Kidney tubule cell (primary cell): ENCODE measurements at regions not wholly inside any gene's neighbourhood (a gene's known extent, or its start where the extent isn't known, plus 50 kb on each side); places are given as distances from the start of the nearest gene placed in this dataset.
A peak's percentile ranks its signal among the peaks of the same experiment; 100 is the strongest.
"Not testable (repeated sequence)": the region's sequence is repeated elsewhere in the genome, so short reads cannot be mapped to it uniquely, and the experiment has no call there.

ENCODE experiments used
- DNase-seq: peaks from one replicate; pipeline ENCODE4 v3.0.0-alpha.2; 2018; ENCODE audit warnings: low spot score

DNA sequence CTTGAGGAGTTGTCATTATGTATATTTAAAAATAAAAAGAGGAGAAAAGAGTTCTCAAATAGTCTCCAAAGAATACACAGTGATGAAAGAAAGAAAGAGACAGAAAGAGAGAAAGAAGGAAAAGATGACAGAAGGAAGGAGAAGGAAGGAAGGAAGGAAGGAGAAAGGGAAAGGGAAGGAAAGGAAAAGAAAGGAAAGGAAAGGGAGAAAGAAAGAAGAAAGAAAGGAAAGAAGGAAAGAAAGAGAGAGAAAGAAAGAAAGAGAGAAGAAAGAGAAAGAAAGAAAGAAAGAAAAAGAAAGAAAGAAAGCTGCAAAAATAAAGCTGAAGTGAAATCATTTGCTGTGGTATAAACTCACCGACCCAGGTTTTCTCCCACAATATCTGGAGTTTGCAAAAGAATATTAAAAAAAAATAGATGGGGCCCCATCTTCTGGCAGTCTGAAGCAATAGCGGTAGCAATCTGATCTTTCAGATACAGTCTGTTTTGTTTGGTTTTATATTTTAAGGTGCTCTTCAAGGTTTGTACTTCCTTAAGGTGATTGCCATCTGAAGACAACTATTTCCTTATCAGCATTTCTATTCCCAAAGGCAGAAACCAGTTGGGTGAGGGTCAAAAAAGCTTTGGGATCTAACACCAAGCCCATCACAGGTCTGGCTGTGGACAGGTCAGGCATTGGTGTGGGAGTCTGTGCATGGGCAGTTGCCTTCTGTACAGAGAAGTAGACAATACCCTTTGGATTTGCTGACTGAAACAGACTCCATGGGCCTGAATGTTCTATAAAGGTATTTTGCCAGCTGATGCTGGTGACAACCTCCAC is 160.4 kb downstream of the CPEB2 start:
- DNase-seq, result peak; percentile 40

- DNase-seq, result no peak
Measured at GRCh38 chr4:15163284-15163645, 161.0 kb downstream of the CPEB2 start.

GRCh38 chr4:15164571-15164970 is 162.3 kb downstream of the CPEB2 start:
- DNase-seq, result peak; percentile 42

- DNase-seq, result no peak
Measured at GRCh38 chr4:15167743-15168142, 165.5 kb downstream of the CPEB2 start.

- DNase-seq, result no peak
Measured at GRCh38 chr4:15168759-15169158, 166.5 kb downstream of the CPEB2 start.

DNA sequence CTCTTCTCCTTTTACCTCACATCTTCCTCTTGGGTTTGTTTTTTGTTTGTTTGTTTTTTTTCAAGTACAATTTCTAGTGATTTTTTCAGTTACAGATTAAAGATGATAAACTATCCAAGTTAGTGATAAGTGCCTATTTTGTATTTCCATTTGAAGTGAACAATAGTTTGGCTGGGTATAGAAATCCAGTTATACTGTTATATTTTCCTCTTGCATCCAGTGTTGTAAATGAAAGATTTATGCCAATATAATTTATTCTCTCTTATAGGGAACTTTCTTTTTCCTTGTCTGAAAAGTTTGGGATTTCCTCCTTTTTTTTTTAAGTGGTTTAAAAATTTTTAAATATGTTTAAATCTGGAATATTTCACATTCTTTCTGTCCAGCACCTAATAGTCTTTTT is 169.4 kb downstream of the CPEB2 start:
- no peak for DNase-seq

GRCh38 chr4:15173251-15173650 is 171.0 kb downstream of the CPEB2 start:
- DNase-seq, result no peak

DNA sequence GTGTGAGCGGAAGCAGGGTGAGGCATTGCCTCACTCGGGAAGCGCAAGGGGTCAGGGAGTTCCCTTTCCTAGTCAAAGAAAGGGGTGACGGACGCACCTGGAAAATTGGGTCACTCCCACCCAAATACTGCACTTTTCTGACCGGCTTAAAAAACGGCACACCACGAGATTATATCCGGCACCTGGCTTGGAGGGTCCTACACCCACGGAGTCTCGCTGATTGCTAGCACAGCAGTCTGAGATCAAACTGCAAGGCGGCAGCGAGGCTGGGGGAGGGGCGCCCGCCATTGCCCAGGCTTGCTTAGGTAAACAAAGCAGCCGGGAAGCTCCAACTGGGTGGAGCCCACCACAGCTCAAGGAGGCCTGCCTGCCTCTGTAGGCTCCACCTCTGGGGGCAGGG is 171.9 kb downstream of the CPEB2 start:
- not testable (repeated sequence) for DNase-seq

GRCh38 chr4:15179842-15180241 is 177.6 kb downstream of the CPEB2 start:
- DNase-seq, result not testable (repeated sequence)

- peak; percentile 35 for DNase-seq
Measured at GRCh38 chr4:15182600-15183220, 180.4 kb downstream of the CPEB2 start.

- peak; percentile 31 for DNase-seq
Measured at GRCh38 chr4:15186149-15186548, 183.9 kb downstream of the CPEB2 start.

DNA sequence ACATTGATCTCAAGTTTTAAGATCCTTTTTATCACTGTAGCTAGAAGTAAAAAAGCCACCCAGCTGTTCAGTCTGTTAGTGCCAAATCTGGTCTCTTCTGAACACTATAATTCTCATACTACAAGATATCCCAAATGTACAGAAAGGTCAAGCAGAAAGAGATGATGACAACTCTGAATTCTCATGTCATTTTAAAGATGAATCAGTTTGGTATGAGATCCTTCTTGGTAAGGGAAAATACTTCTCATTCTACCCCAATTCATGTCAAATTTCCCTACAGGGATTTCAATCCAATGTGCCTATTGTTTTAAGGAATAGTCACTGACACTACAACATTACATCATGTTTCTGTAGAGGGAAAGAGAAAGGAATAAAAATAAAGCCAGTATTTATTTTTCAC is 184.5 kb downstream of the CPEB2 start:
- DNase-seq, result no peak

DNA sequence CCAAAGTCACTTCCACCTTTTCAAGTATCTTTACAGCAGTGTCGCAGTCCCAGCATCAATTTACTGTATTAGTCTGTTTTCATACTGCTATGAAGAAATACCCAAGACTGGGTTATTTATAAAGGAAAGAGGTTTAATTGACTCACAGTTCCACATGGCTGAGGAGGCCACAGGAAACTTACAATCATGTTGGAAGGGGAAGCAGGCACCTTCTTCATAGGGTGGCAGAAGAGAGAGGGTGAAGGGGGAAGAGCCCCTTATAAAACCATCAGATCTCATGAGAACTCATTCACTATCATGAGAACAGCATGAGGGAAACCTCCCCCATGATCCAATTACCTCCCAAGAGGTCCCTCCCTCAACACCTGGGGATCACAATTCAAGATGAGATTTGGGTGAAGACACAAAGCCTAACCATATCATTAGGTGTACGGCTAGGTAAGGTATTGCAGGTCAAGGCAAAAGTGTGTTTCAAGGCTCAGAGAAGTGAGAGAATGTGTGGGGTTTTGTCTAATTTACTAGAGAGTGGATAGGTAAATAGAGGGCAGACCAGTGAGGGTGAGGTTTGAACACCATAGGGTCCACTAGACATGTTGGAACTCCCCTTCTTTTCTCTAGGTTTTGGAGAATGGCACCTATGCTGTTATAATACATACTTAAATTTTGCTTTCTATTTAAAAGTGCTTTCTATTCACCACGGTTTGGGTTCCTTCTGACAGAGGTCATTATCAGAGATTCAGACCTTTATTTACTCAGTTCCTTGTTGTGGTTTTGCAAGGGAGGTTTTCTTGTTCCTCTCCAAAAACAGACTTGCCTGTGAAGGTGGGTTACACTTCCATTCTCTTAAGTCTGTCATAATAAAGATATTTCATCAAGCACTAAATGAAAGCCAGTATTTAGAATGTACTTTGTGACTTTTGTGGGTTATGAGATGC is 186.6 kb downstream of the CPEB2 start:
- no peak for DNase-seq

- DNase-seq, result no peak
Measured at GRCh38 chr4:15194520-15194919, 192.2 kb downstream of the CPEB2 start.

DNA sequence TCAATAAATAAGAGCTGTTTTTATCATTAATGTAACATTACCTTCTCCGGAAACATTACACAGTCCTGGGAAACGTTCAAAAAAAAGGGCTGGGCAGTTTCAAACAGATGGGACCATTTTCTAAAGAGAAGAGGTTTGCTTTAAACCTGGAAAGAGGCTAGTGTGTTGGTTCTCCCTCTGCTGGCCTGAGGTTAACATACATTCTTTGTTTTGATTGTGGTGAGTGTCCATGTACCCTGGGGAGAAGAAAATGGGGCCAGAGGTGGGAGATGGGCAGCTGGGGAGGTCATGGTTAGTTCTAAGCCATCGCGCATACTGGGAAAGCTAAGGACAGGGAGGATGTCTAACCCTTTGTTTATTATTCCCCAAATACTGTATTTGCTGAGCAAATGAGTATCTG is 194.7 kb downstream of the CPEB2 start:
- DNase-seq, result peak; percentile 10

DNA sequence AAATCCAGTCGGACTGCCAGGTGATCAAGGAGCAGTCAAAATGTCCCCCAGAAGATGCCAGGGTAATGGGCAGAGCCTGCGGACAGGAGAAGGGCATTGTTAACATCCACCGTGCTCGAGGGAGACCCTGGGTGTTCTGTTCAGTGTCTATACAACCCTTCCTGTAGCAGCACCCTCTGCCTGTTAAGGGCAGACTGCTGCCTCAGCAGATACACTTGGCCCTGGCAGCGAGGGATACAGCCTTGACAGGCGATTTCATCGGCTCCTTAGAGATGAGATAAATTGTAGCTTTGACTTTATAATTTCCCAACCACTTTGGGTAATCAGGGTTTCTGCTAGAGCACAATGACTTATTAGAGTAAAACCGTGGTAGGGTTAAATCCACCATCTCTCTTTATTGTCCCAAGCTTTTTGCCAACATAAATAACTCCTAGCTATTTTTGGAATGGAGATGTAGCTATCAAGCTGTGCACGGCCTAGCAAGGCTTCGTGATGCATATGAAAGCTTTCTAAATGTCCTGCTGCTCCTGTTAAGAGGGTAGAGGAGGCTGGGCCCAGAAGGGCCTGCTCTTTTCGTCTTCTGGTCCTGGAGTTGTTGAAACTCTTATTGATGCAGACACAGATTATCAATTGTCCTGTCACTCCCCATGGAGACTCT is 195.9 kb downstream of the CPEB2 start:
- DNase-seq, result no peak

GRCh38 chr4:15201782-15202181 is 199.5 kb downstream of the CPEB2 start:
- DNase-seq, result no peak

DNA sequence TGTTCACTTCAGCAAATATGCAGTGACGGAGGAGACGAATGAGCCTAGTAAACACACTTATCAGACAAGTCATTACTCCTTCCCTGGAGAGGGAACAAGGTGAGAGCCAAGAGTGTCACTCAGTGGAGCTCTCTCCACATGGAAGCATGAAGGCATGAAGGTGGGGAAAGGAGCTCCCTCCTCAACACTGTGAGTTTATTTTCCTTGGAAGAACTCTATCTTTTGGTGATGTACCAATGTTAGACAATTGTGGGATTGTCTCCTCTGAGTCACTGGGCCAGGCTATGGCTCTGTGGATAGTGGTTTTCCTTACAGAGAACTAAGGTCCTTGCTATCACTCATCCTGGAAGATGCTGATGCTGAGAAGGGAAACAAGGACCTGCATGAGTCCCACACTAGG is 200.2 kb downstream of the CPEB2 start:
- no peak for DNase-seq

- not testable (repeated sequence) for DNase-seq
Measured at GRCh38 chr4:15206526-15206925, 204.2 kb downstream of the CPEB2 start.

GRCh38 chr4:15213302-15213970 is 211.2 kb downstream of the CPEB2 start:
- no peak for DNase-seq

DNA sequence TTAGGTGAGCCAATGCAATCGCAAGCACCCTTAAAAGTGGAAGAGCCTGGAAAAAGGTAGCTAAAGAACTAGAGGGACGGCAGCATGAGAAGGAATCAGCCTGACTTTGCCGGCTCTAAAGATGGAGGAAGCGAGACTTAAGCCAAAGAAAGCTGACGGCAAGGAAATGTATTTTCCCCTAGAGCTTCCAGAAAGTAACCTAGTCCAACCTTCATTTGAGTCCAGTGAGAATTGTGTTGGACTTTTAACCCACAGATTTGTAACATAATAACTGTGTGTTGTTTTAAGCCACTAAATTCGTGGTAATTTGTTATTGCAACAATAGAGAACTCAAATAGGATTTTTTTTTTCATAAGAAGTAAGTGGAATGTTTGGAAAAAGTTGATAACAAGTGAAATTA is 212.7 kb upstream of the C1QTNF7 start:
- no peak for DNase-seq

DNA sequence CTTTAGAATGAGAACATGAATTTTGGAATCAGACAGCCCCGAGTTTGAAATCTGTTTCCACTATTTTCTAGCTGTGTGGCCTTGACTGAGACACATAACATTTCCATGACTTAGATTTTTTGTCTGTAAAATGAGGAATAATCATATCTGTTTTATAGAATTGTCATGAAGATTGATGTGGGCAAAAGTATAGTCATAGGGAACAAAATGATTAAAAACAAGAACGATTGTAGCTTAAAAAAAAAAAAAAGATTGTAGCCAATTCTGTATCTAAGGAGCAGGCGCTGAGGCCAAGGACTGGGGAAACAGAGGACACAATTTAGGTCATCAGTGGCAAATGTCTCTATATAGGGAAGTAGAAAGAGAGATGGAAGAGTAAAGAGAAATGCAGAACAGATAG is 201.6 kb upstream of the C1QTNF7 start:
- no peak for DNase-seq
